Stimulated activated CD4-positive, alpha-beta T cell treated with anti-CD3 and anti-CD28 coated beads, Interleukin-15, amount 100 ng/mL, for 48 hours (primary cell): ENCODE measurements at regions not wholly inside any gene's neighbourhood (a gene's known extent, or its start where the extent isn't known, plus 50 kb on each side); places are given as distances from the start of the nearest gene placed in this dataset.

Experiments
- DNase-seq, 2 donors: peaks; one replicate each; pipeline ENCODE4 v3.0.0-alpha.2; 2020; ENCODE audit warnings: low read depth in 2 of 2

DNA sequence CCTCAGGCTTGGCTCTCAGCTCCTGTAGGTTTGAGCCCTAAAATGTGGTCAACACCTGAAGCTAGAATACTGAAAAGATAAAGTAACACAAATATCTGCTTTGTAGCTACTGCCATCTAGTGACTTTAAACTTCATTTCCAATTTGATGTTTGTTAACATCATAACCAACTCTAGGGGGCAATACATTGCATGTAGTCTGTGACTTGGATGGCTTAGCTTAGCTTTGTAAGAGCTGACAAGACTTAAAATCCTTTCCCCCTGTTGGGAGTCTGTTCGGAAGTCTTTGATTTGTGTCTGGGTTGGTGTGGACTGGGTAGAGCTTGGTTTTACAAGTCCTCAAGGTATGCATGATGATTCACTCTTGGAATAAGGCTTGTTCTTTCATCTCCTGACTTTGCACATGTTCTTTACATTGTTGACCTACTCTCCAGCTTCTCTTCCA lies 51.7 kb downstream of the SCN11A start:
- DNase-seq: no peak

DNA sequence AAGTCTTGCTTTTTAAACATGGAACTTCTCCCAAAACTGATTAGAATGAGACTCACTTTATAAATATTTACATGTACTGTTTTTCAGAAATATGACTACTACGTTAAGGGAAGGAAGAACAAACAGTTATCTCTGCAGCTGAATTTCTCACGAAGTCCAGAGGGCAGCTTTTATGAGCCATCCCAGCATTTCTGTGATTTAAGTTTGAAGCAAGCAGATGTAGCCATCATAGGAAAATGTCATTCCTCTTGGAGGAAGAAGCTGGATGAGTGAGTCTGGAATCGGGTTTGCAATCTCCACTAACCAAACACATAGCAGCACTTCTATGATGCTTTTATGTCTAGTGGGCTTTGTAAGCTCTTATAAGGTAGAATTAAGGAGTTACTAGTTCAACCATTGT lies 53.7 kb downstream of the SCN11A start:
- DNase-seq: no peak

DNA sequence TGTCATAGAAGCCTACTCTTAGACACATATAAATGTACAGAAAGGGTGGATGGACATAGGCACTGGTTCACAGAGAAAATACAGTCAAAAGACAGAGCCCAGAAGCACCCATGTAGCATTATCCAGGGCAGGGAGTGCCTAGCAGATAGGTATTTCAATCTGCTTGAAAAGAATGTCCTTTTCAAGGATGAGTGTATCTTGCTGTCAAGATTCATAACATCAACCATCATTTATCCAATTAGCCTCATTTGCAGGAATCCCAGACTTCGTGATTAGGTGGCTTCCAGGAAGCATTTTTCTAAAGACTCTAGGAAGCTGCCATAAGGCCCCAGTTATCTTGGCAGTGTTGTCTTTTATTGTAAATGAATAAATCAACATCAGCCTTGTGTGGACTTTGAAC lies 55.6 kb downstream of the SCN11A start:
- no peak for DNase-seq

DNA sequence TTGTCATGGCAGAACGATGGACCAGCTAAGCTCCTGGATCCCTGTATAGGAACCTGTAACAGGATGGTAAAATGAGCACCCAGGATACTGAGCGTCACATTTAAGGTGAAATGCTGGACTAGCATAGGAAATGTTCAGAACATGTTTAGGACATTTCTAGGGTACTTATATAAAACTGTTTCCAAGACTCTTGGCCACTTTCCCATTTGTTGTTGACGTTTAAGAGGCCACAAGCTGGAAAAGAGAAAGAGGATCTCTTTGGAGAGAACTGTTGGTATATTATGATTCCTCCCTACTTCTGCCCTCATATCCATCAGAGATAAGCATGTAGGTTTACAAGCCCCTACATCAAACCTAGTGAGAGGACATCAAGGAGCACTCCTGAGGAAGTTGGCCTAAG lies 57.5 kb downstream of the SCN11A start:
- no peak for DNase-seq

DNA sequence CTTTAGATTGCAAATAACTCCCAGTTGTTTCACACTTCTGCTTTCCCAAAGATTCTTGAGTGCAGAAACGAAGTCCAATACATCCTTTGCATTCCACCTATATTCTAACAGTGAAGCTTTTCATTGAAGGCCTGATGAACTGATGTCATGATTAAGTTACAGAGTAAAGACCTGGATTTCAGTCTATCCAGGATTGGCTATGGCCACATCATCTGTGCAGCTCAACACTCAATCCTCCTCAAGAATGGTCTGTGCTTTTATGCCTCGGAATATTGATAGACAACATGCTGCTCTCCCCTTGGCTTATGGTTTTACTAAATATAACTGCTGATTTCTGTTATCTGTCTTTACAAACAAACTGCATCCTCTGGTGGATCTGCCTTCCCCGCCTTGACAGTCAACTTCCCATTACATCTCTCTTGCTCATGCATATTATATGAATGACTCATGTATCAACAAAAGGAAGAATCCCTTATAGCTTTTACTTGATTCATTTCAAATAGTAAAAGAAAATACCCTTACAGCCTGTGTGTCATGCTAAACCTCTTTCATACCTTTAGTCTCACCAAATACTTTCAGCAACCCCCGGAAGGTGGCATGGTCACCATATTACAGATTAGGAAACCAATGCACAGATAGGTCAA lies 59.5 kb downstream of the SCN11A start:
- DNase-seq: no peak

DNA sequence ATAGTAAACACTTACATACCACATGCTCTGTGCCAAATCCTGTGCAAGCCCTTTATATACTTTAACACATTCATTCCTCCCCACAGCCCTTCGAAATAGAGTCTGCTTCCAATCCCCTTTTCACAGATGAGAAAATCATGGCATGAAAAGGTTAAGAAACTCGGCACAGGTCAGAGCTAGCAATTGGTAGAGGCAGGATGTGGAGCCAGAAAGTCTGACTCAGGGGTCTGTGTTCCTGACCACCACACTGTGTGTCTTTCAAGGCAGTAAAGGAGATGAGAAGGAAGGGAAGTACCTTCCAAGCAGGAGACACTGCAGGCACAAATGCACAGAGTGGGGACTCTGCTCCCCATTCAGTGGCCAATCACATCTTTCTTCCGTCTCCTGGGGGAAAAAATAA lies 61.1 kb downstream of the SCN11A start:
- no peak for DNase-seq

- DNase-seq: no peak
These were observed 61.7 kb downstream of the SCN11A start for GRCh38 chr3:38989917-38990510.

DNA sequence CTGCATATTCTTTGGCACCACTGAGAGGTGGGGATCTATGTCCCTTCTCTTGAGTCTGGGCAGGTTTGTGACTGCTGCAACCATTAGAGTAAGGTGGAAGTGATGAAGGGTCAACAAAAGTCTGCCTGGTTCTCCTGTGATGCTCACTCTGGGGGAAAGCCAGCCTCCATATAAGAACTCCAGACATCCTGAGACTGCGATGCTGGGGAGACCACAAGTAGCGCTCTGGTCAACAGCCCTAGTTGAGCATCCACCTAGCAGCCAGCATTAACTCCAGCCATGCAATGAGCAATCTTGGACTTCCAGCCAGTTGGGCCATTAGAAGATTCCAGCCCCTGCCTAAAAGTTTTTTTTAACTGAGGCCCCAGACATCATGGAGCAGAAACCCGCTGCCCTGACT lies 62.8 kb downstream of the SCN11A start:
- DNase-seq: no peak

GRCh38 chr3:38987456-38987855 lies 64.3 kb downstream of the SCN11A start:
- DNase-seq: no peak

DNA sequence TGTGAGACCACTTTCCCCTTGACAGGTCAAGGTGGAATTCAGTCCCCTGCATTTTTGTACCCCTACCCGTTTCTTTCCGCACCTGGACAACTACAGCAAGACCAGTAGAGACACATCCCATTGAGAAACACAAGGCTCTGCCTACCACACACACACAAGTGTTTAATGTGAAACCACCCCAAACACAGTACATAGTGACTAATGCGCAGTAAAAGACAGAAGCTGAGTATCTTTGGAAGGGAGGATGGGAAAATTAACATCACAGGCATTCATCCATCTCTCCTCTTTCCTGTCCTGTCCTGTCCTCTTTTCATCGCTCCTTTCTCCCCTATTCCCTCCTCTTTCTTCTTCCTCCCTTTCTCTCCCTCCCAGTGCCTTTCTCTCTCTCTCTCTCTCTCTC lies 64.8 kb downstream of the SCN11A start:
- DNase-seq: no peak

DNA sequence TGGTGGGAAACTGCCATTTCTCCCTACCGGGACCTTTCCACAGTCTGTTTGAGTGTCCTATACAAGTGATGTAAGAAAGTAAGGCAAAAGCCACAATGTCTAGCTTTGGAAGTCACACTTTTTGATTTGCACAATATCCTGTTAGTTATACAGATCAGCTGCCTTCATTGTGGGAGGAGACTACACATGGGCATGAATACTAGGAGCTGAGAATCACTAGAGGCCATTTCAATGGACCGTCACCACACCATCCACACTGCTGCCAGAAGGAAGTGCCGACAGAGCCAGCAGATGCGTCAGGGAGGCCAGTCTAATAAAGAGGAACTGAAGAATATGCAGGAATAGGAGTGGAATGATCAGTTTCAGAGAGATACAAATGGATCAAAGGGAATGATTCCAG lies 65.8 kb downstream of the SCN11A start:
- DNase-seq: no peak

DNA sequence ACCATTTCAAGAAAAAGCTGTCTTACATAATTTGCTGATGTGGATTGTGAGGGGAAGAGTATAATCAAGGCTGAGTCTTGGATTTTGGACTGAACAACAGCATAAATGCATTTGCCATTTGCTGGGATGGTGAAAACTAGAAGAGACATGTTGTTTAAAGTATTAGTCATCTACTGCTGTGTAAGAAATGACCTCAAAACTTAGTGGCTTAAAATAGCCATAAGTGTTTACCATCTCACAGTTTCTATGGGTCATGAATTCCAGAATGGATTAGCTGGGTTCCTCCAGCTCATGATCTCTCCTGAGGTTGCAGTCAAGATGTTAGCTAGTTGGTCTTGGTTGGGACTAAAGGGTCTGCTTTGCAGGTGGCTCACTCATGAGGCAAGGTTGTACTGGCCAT lies 66.2 kb downstream of the SCN11A start:
- DNase-seq: no peak

- DNase-seq: no peak
These were observed 67.0 kb downstream of the SCN11A start for GRCh38 chr3:38984731-38985130.

DNA sequence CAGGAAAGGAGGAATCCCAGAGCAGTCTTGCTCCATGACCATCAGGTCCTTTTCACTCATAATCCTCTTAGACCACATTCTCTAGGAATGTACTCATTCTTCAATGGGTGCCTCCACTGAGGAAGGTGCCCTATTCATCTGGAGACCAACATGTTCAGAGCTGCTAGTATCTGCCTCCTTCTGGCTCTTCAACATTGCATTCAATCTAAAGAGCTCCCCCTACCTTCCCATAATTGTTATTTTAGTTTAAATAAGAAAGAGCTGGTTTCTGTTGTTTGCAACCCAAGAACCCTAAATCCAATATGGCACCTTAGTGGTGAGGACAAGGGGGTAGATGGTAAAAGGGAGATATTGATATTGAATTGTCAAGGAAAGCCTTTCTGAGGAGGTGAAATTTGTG lies 67.6 kb downstream of the SCN11A start:
- DNase-seq: no peak

- DNase-seq: no peak
These were observed 70.8 kb downstream of the SCN11A start for GRCh38 chr3:38980938-38981337.

DNA sequence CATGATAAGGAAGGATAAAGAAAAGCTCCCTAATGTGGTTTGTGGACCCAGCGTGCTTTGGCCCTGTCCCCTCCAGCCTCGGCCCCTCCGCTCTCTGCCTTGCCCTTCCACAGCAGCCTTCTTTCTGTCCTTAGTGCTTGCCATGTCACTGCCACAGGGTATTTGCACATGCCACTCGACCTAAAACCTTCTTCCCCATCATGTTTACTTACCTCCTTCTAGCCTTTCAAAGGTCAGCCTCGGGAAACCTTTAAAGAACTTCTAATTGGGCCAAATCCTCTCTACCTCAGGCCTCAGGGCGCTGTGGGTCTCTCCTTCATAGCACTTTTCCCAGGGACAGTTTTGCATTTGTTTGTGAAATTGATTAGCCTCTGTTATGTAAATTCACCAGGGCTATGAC lies 73.0 kb downstream of the SCN11A start:
- DNase-seq: no peak

GRCh38 chr3:38970851-38971638 lies 80.7 kb downstream of the SCN11A start:
- DNase-seq: no peak

DNA sequence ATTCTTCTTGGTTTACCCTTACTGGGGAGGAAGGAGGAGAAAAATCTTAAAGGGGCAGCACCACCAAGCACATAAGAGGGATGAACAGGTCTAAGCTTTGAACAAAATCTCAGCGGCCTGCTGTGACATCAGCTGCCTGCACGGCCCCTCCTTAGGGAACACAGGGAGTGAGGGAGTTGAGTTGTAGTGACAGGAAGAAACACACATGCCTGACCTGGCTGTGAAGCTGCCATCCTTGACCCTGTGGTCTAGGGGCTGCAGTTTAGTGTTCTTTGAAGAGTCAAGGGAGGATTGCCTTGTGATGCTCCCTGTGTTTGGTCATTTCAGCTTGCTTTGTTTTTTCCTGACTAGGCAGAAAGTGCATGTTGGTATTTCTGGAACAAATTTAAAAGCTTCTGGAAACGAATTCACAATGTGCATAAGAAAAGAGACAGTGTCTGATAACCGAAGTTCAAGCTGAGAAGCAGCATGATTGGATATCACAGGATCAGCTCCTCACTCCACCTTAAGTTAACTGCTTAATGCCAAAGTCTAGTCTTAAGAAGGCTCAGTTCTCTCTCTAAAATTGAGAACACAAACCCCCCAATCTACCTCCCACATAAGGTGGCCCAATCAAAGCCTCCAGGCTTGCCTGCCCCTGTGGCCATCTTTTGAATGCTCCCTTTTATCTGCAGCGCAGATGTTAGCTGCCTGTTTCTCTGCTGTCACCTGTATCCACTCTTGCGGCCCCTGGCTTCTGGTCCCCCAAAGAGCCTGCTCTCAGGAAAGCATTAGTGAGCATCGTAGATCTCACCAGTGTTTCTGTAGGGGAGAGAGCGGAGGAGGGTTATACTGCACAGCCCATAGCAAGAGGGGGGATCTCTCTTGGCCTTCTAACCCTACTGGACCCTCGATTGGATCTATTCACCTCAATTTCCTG lies 82.2 kb downstream of the SCN11A start:
- no peak for DNase-seq

- no peak for DNase-seq
These were observed 82.9 kb downstream of the SCN11A start for GRCh38 chr3:38968891-38969290.

GRCh38 chr3:38968403-38968802 lies 83.3 kb downstream of the SCN11A start:
- DNase-seq: no peak

DNA sequence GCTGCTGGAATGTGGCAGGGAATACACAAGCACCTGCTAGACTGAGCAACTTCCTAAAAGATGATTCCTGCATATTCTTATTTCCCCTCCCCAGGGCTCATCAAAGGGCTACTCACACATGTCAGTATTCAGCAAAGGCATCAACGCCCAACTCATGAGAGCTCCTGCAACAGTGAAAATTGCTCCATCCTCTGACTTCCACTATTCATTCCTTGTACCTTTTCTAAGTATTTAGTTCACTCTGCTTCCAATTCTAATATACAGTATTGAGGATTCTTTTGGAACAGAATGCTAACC lies 84.1 kb downstream of the SCN11A start:
- no peak for DNase-seq
